NCI-H446 treated with DMSO at 0.1 percent for 48 hours (cell line): ENCODE measurements at regions not wholly inside any gene's neighbourhood (a gene's known extent, or its start where the extent isn't known, plus 50 kb on each side); places are given as distances from the start of the nearest gene placed in this dataset.
"Not testable (repeated sequence)": the region's sequence is repeated elsewhere in the genome, so short reads cannot be mapped to it uniquely, and the experiment has no call there.

Experiments used
- DNase-seq: peaks from one replicate; lab custom pipeline; 2025; lab: John Stamatoyannopoulos, UW

DNA sequence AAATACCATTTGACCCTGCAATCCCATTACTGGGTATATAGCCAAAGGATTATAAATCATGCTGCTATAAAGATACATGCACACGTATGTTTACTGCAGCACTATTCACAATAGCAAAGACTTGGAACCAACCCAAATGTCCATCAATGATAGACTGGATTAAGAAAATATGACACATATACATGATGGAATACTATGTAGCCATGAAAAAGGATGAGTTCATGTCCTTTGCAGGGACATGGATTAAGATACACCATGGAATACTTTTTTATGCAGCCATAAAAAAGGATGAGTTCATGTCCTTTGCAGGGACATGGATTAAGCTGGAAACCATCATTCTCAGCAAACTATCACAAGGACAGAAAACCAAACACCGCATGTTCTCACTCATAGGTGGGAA, 226.8 kb upstream of the CTNND2 start:
- not testable (repeated sequence) for DNase-seq

DNA sequence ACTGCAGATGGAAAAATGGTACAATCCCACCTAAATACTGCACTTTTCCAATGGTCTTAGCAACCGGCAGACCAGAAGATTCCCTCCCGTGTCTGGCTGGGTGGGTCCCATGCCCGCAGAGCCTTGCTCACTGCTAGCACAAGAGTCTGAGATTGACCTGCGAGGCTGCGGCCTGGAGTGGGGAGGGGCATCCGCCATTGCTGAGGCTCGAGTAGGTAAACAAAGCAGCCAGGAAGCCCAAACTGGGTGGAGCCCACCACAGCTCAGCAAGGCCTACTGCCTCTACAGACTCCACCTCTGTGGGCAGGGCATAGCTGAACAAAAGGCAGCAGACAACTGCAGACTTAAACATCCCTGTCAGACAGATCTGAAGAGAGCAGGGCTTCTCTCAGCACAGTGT, 221.6 kb upstream of the CTNND2 start:
- no peak for DNase-seq

DNA sequence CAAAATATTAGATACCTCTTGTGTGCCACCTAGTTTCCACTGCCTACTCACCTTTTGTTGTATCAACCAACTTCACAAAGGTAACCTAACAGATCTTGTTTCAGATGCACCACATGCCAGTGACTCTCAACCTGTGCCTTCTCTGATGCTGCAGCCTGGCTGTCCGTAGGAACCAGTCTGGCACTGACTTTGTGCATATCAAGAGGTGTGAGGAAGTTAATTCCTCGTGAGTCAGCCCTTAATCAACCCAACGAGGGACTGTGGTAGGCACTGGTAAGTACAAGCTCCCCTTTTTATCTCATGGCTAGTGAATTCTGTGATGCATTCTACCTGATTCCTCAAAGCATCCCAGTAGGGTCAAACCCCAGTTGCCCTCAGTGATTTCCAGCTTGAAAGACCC, 215.4 kb upstream of the CTNND2 start:
- no peak for DNase-seq

DNA sequence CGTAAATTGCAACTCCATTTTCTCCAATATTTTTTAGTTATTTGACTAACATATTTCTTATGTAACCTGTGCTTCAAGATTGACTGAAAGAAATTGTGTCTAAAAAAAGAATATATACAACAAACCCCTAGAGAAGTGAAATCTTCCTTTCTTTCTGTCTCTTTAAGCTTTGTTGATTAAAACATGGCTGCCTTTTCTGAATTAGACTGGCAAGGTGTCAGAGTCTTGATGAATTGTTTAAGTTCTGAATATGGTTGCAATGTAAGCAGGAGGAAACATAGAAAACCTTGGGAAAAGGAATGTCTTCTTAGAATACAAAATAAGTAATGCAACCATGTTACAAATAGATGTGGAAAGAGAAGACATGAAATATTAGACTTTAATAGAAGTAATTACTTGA, 209.8 kb upstream of the CTNND2 start:
- DNase-seq, result no peak

DNA sequence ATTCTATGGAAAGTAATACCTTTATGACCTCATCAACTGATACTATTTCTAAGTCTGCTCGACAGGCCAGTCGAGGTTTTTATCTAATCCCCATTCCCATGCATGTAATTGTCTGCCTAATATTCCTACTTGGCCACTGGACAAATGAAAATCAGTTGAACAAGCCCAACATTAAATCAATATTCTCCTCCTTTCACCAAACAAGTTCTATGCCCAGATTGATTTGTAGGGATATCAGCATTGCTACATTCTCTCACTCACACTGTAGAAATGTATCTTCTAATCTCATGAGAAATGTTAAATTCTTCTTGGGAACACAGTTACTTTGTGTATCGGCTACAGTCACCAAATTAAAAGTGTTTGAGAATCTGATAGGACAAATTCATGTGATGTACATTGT, 208.8 kb upstream of the CTNND2 start:
- no peak for DNase-seq

DNA sequence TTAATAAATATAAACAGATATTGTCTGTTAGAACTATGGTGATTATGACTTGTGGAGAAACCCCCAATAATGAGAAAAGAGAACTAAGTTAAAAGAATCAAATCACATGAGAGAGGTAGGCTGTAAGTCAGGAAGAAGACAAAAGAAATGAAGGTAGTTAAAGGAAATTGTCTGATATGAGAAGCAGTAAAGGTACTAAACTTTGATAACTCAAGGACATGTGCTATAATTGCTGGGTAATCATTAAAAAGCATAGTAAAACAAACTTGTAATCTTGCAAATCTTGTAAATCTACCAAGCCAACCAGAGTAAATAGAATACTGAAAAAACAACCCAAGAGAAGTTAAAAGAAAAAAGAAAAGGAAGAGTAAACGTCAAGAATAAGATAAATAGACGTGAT, 207.0 kb upstream of the CTNND2 start:
- no peak for DNase-seq

DNA sequence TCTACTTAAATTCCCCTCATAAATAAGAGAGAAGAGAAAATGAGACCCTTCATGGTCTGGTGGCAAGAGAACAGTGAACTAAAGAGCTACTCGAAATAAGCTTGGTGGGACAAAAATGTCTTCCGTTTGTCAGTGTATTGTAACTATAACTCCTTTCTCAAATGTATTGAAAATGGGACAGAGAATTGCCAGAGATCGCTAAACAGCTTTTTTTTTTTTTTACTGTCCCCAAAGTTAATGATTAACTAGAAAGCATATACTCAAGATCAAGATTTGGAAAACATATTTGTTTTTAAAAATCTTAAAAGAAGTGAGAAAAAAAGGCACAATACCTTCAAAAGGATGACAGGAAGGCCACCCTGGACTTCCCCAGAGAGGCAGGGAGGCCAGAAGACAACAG, 206.4 kb upstream of the CTNND2 start:
- DNase-seq, result no peak

DNA sequence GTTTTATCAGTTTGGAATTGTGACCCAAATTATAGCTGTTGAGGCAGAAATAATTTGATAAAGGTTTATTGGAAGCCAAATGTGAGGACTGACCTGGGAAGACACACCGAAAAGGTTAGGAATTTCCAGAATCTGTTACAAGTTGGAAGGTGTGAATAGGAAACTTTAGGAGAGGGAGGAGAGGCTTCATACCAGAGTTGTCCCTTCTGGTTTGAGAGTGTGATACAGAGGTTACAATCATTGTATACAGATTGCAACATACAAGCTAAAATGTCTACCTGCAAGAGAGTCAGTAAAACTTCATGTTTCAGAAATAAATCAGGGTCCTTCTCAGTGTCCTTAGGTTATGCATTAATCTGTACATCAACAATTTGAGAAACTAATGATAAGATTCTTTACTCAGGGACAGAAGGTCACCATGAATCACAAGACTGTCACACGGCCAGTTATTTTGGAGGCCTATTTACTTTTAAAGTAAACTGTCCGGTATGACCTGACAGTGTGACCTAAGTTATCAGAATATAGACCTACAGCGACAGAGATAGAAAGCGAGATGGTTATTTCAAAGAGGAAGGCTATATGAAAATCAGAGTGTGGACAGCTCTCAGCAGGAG, 204.9 kb upstream of the CTNND2 start:
- no peak for DNase-seq

DNA sequence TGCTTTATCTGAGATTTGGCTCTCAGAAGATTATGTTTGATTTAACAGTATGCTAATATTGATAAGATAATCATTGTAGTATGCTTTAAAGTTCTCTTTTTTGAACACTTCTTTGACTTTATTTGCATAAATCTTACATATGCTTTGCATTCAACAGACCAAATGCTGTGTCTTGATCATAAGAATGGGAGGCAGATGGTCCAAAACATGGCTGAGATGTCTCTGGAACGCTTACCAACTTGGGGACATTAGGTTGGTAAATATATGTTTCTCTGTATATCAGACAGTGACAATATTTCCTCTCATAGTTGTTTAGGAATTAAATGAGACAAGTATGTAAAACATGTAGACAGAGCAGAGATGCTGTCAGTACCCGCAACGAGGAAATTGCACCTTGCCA, 197.9 kb upstream of the CTNND2 start:
- no peak for DNase-seq

DNA sequence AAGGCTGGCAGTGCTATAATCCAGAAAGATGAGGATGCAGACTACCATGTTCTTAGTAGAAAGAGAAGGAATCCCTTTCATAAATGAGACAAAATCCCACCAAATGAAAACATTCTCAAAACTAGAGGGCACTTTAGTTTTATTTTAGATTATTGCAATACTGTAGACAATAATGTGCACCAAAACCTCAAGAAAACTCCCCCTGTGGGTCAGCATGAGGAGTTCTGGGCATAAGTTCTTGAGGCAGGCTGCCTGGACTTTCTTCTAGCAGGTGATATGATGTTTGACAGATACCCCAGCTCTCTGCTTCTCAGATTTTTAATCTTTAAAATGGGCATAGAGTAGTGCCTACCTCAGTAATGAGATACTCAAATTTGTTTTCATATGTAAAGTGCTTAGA, 196.3 kb upstream of the CTNND2 start:
- no peak for DNase-seq

DNA sequence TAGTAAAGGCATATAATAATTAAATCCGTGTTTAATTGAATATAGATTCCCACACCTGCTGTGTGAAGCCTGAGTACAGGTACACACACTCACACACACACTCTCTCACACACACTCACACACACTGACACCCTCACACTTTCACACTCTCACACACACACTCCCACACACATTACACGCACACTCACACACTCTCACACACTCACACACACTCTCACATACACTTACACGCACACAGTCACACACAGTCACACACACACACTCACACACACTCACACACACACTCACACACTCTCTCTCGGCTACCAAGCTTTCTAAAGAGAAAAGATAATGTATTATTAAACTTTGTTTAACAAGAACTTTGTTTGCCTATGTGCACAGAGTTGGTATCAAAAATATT, 195.1 kb upstream of the CTNND2 start:
- no peak for DNase-seq

DNA sequence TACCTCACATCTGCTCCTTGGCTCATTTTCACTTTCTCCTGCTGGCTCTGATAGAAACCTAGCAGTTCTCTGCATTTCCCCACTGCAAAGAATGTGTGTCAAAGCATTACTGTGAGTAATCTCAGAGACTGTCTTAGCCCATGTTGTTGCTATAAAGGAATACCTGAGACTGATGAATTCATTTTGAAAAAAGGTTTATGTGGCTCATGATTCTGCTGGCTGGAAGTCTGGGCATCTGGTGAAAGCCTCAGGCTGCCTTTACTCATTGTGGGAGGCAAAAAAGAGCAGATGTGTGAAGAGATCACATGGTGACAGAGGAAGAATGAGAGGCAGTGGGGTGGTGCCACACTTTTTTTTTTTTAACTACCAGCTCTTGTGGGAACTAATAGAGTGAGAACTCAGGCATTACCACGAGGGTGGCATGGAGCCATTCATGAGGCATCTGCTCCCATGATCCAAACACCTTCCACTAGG, 191.6 kb upstream of the CTNND2 start:
- peak; percentile 78 for DNase-seq

DNA sequence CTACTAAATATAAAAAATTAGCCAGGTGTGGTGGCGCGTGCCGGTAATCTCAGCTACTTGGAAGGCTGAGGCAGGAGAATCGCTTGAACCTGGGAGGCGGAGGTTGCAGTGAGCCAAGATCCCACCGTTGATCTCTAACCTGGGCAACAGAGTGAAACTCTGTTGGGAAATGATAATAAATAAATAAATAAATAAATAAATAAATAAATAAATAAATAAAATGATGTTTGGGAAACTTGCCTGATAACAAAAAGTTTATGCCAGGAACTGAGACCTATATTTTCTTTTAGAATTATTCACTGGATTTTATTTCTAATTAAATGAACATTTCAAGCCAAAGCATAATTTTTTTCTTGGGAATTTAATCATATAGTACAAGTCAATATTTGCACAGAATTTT, 189.3 kb upstream of the CTNND2 start:
- DNase-seq, result no peak

DNA sequence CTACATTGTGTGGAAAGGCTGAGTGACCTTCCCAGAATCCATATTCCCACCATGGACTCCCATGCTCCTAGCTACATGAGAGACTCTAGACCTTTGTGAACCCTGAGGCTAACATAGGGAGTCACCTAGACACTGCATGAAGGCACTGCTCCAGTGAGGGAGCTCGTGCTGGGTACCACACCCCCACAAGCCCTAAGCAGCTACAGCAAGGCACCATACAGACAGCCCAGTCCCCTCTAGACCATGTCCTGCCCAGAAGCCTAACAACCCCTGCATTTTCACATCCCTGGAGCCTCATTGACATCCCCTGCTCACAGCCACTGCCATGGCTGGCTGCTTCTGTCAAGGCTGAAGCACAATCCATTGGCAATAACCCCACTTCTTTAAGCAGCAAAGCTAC, 176.5 kb upstream of the CTNND2 start:
- no peak for DNase-seq

DNA sequence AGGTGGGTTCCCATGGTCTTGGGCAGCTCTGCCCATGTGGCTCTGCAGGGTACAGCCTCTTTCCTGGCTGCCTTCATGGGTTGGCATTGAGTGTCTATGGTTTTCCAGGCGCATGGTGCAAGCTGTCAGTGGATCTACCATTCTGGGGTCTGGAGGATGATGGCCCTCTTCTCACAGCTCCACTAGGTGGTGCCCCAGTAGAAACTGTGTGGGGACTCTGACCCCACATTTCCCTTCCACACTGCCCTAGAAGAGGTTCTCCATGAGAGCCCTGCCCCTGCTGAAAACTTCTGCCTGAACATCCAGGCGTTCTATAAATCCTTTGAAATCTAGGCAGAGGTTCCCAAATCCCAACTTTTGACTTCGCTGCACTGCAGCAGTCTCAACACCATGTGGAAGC, 174.0 kb upstream of the CTNND2 start:
- DNase-seq, result not testable (repeated sequence)

DNA sequence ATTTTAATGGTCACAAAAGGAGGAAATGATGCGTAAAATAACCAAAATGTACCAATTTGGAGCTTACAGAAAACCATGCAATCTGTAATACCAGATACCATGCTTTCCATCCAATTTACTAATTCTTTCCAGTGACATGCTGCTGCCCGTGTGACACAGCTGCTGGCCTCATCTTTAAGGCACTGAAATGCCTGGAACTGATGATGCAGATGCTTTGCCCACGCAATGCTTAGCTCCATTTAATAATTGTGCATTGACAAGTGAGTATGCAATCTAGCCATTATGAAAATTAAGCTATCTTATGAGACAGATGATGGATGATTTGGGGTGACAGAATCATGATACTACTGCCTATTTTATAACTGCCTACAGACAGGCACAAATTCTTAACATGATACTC, 169.2 kb upstream of the CTNND2 start:
- DNase-seq, result no peak

DNA sequence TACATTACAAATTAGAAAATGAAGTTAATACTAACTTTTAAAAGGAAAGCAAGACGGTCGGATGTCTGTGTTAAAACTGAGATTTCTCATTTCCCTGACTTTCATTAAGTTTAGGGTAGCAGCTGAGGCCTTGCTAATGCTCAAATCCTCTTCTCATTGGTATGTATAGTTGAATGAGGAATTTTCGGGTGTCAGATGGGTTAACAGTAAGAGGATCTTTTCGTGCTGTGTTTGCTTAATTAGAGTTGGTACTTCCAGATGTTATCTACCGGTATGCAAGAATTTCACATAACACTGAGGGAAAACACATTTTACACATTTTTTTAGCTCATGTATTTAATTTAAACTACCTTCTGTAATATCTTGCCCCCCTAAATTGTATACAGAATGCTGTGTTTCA, 168.2 kb upstream of the CTNND2 start:
- no peak for DNase-seq

DNA sequence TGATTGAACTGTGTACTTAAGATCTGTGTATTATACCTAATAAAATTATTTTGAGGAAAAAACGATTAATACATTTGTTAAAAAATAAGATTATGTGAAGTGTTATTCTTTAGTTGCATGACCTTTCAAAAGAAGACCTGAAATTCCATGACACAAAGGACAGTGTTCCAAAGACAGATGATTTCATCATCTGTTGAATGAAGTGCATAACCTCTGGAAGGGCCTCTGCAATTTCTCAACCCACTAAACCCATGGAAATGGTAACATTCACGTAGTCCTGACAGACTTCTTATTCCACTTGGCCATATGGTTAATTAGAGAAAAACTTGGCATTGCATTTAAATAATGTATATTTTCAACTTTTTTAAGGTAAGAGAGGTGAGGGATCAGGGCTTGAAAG, 167.2 kb upstream of the CTNND2 start:
- DNase-seq, result no peak

DNA sequence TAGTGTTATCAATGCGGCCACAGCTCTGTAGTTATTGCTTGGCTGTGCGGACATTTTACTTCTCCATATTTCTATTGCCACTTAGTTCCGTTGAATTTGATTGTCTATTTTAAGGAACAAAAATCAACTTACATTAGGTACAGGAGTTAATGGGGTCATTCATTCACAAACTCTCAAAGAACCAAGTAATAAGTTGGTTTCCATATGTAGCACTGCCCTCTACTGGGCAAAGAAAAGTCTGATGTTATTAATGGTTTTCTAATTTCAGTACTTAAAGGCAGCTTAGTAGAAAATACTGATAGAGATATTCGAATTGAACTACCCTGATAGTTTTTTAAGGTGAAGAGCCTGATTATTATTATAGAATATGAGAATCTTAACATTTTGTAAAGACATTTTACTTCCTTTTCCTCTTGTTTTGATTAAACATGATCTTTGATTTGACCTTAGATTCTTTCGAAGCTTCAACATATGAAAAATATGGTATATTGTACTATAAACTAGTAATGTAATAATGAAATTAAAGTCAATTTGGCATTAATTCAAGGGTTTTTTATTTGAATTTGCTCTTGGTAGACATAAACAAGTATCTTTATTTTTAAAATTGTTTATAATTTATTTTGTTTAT, 119.5 kb upstream of the CTNND2 start:
- peak; percentile 86 for DNase-seq

DNA sequence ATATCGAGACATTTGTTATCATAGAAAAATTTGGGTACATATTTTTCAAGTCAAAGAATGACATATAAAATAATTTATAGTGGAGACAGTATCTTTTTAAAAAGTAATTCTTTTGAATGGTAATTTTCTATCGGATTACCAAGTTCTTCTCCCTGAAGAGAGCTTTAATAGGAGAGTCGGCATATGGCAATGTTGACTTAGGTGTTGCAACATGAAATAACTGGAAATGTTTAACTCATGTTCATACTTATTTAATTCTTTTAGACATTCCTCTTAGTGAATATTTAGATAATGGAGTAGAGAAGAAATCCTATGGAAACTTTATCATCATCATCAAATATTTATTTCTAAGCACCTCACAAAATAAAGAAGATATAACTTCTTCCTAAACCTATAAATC, 118.2 kb upstream of the CTNND2 start:
- DNase-seq, result peak; percentile 72

DNA sequence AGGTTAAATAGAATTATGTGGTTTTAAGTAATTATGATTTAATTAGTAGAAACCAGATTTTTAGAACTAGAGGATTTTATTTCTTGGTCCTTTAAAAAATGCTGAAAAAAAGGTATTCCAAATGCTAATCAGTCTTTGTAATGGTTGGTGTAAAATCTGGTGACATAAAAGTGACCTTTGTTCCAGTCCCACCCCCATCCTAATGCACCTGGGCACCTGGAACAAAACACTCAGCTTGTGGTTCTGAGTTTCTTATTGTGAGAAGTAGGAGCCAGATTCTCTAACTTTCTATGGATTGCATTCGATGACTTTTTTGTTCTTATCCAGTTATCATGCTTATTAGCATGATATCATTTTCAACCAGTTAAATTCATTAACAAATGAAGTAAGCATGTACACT, 115.1 kb upstream of the CTNND2 start:
- DNase-seq, result no peak

DNA sequence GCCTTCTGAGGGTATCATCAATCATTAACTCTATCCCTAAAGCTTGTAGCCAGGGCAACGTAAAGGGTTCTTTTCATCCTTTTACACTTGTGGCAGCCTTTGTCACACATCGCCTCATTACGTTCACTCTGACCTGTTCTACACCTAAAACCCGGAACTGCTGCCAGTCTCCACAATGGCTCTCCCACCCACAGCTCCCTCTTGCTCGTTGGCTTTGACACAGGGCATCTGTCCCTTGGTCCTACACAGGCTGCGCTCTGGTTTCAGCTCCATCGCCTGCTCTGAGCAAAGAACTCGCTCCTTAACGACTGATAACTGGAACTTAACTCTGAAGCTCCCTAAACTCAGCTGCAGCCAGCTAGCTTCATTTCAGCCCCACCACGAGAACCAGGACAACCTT, 112.8 kb upstream of the CTNND2 start:
- DNase-seq, result peak; percentile 81

DNA sequence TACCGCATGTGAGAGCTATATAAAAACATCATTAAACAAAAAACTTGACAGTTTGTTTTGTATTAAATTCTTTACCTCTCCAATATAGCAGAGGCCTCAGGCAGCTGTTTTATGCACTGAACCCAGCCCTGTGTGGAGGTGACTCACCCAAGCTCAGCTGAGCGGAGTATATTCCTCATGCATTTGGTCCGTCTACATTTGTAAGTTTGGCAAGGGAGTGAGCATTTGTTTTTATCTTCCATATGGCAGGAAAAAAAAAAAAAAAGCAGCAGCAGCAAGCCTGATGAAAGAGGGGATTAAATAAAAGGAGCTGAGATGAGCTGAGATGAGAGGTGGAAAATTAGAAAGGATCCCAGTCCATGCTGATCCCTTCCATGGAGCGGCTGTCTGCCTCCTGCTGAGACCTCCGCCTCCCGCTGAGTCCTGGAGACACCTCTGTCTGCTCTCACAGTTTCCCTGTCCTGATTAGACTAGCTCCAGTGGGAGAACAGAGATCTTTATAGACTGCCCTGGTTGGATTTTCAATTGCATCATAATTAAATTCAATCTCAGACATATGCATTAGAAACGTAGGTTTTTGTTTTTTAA, 112.0 kb upstream of the CTNND2 start:
- DNase-seq, result peak; percentile 100

DNA sequence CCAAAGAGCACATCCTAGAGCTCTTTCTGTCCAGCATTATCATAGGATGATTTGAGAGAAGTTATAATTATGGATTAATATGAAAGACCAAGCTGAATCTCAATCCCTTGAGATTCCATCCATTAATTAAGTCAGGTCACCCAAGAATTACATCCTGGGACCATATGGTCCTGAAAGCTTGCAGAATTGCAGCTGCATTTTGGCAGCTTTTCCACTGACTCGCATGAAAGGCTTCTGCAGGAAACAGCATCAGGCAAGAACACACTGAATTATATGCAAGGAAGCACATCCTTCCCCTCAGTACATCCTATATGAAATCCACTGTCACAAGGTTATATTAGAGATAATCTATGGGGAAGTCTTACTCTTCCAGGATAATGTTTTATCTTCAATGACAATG, 109.1 kb upstream of the CTNND2 start:
- DNase-seq, result peak; percentile 90
